ENCODE measurements at regions not wholly inside any gene's neighbourhood (a gene's known extent, or its start where the extent isn't known, plus 50 kb on each side); places are given as distances from the start of the nearest gene placed in this dataset.
"Not testable (repeated sequence)": the region's sequence is repeated elsewhere in the genome, so short reads cannot be mapped to it uniquely, and the experiment has no call there.

- TF ChIP-seq CTCF (IDR thresholded peaks at IDR 0.05; ENCODE audit: low read depth, low read length); EZH2phosphoT487 (IDR thresholded peaks at IDR 0.05; ENCODE audit: low read depth): not testable (repeated sequence)
Measured at GRCh38 chr9:31443630-31444457, 940.6 kb upstream of the ACO1 start.
